ENCODE measurements at regions not wholly inside any gene's neighbourhood (a gene's known extent, or its start where the extent isn't known, plus 50 kb on each side); places are given as distances from the start of the nearest gene placed in this dataset.

DNA sequence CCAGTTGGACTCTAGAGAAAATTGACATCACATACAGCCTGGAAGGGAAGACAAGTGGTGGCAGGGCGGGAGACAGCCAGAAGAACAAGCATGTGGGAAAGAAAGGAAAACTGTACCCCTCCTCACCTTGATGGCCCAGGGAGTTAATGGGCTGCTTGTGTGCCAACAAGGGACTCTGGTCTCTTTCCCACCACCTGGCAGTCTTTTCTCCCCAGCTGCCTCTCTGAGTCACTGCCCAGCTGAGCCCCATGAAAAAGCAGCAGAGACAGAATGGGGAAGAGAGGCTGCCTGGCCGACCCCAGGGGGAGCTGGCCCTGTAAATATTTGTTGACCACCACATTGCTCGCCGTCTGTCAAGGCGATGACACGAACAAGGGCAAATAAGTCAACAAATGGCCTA lies 359.4 kb downstream of the ENC1 start:
- Histone ChIP-seq H3K27me3 (replicated peaks; ENCODE audit: control insufficient read depth, insufficient read depth, low read length) (no peaks in the 10 kb centered on the region), H3K36me3 (ENCODE audit: control insufficient read depth, insufficient read depth, low read length) (no peaks in the 10 kb centered on the region), H3K4me3 (ENCODE audit: low read depth, low read length) (no peak overlapping the region), H3K9me3 (no peaks in the 10 kb centered on the region), H3K4me1 (no peaks in the 10 kb centered on the region)
- TF ChIP-seq CTCF (IDR thresholded peaks at IDR 0.05; ENCODE audit: insufficient read depth in 1 of 2, low read depth in 1 of 2, low read length in 1 of 2, severe bottlenecking in 1 of 2, unreplicated experiment in 1 of 2) = no peak
- intact Hi-C loops (cut with micrococcal nuclease; ENCODE audit: unreplicated experiment) = no loop called here
- Mint-ChIP-seq H3K9me3 (ENCODE audit: unreplicated experiment) (no peaks in the 10 kb centered on the region), H3K4me3 (ENCODE audit: unreplicated experiment) (no peak overlapping the region), H3K27me3 (ENCODE audit: insufficient read depth, unreplicated experiment) (no peaks in the 10 kb centered on the region), H3K27ac (ENCODE audit: unreplicated experiment) (no peak overlapping the region), H3K4me1 (ENCODE audit: low read depth, unreplicated experiment) (no peaks in the 10 kb centered on the region), H3K36me3 (ENCODE audit: insufficient read depth, unreplicated experiment) (no peaks in the 10 kb centered on the region)
- ChIA-PET CTCF (no interaction called here), POLR2A (no interaction called here)
- BruUV-seq (replicated peaks) = no TSS peak
- DNase-seq = no peak

DNA sequence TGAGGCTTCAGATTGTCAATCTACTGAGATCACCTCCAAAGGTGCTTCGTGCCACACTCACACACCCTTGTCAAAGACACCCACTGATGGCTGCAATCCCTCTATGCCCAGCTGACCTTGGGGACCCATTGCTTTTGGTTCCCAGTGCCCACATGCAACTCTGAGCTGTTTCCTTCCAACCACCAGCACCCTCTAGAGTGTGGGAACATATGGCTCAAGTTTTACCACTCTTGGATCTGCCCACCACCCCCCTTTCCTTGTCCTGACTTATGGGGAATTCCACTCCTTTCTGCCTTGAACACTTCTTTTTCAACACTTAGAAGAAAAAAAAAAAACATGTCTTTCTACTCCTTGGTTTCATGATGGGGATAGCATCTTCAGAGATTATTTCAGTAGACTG lies 360.2 kb downstream of the ENC1 start:
- Histone ChIP-seq H3K27me3 (replicated peaks; ENCODE audit: control insufficient read depth, insufficient read depth, low read length) (no peaks in the 10 kb centered on the region), H3K9me3 (no peaks in the 10 kb centered on the region), H3K4me1 (no peaks in the 10 kb centered on the region), H3K4me3 (ENCODE audit: low read depth, low read length) (no peak overlapping the region), H3K36me3 (ENCODE audit: control insufficient read depth, insufficient read depth, low read length) (no peaks in the 10 kb centered on the region)
- H3K4me3 Mint-ChIP-seq (ENCODE audit: unreplicated experiment) = no peak overlapping the region
- no peak overlapping the region for H3K27ac Mint-ChIP-seq (ENCODE audit: unreplicated experiment)
- H3K27me3 Mint-ChIP-seq (ENCODE audit: insufficient read depth, unreplicated experiment) = no peaks in the 10 kb centered on the region
- no peaks in the 10 kb centered on the region for H3K4me1 Mint-ChIP-seq (ENCODE audit: low read depth, unreplicated experiment)
- H3K36me3 Mint-ChIP-seq (ENCODE audit: insufficient read depth, unreplicated experiment) = no peaks in the 10 kb centered on the region
- ChIA-PET POLR2A (no interaction called here), CTCF (no interaction called here)
- DNase-seq = no peak
- BruUV-seq (replicated peaks) = no TSS peak
- H3K9me3 Mint-ChIP-seq (ENCODE audit: unreplicated experiment) = no peaks in the 10 kb centered on the region
- no peak for TF ChIP-seq CTCF (IDR thresholded peaks at IDR 0.05; ENCODE audit: insufficient read depth in 1 of 2, low read depth in 1 of 2, low read length in 1 of 2, severe bottlenecking in 1 of 2, unreplicated experiment in 1 of 2)
- intact Hi-C loops (cut with micrococcal nuclease; ENCODE audit: unreplicated experiment) = no loop called here

GRCh38 chr5:74279244-74279643 lies 361.3 kb downstream of the ENC1 start:
- H3K27ac Mint-ChIP-seq (ENCODE audit: unreplicated experiment) = no peak overlapping the region
- ChIA-PET CTCF (no interaction called here), POLR2A (no interaction called here)
- no peaks in the 10 kb centered on the region for H3K9me3 Mint-ChIP-seq (ENCODE audit: unreplicated experiment)
- H3K27me3 Mint-ChIP-seq (ENCODE audit: insufficient read depth, unreplicated experiment) = no peaks in the 10 kb centered on the region
- intact Hi-C loops (cut with micrococcal nuclease; ENCODE audit: unreplicated experiment) = no loop called here
- TF ChIP-seq CTCF (IDR thresholded peaks at IDR 0.05; ENCODE audit: insufficient read depth in 1 of 2, low read depth in 1 of 2, low read length in 1 of 2, severe bottlenecking in 1 of 2, unreplicated experiment in 1 of 2) = no peak
- H3K4me1 ChIP-seq = no peaks in the 10 kb centered on the region
- no peak for DNase-seq
- no peak overlapping the region for H3K4me3 ChIP-seq (ENCODE audit: low read depth, low read length)
- H3K4me1 Mint-ChIP-seq (ENCODE audit: low read depth, unreplicated experiment) = no peaks in the 10 kb centered on the region
- no peaks in the 10 kb centered on the region for H3K27me3 ChIP-seq (replicated peaks; ENCODE audit: control insufficient read depth, insufficient read depth, low read length)
- no peaks in the 10 kb centered on the region for H3K36me3 ChIP-seq (ENCODE audit: control insufficient read depth, insufficient read depth, low read length)
- H3K4me3 Mint-ChIP-seq (ENCODE audit: unreplicated experiment) = no peak overlapping the region
- H3K9me3 ChIP-seq = no peaks in the 10 kb centered on the region
- no TSS peak for BruUV-seq (replicated peaks)
- no peaks in the 10 kb centered on the region for H3K36me3 Mint-ChIP-seq (ENCODE audit: insufficient read depth, unreplicated experiment)
